IMR-90 (cell line): ENCODE measurements at regions not wholly inside any gene's neighbourhood (a gene's known extent, or its start where the extent isn't known, plus 50 kb on each side); places are given as distances from the start of the nearest gene placed in this dataset.

Experiments used
- ATAC-seq: fragments of 200-7000 bp; cut with Tn5 transposase; 2 replicates; pipeline ENCODE4 v1.9.1; 2020; ENCODE audit warnings: low read depth, mild to moderate bottlenecking, moderate library complexity
- BruUV-seq: library from RNA; stranded (reverse); fragments of 400-500 nt; replicated peaks from 2 replicates; lab custom pipeline; 2021; lab: Mats Ljungman, UMichigan
- CTCF ChIA-PET: fragments of 300-600 bp; formaldehyde crosslinking; extraction: SDS; loops from one replicate; lab custom pipeline; 2021; ENCODE audit warnings: antibody characterized with exemption; lab: Yijun Ruan, JAX
- POLR2A ChIA-PET: fragments of 300-600 bp; sonication (Branson Sonifier 250); formaldehyde crosslinking; loops from one replicate; lab custom pipeline; 2022; ENCODE audit warnings: antibody characterized with exemption; ENCODE audit not compliant: unreplicated experiment; lab: Charles Lee
- DNase-seq: peaks from one replicate; pipeline ENCODE4 v3.0.0; 2013
- H2AFZ ChIP-seq: replicated peaks from 2 replicates; pipeline ENCODE3; 2013; ENCODE audit warnings: low read length, mild to moderate bottlenecking; ENCODE audit not compliant: poor library complexity
- H2AK5ac ChIP-seq: 2 replicates; pipeline ENCODE4 v1.6.1; 2013; ENCODE audit warnings: low read depth, low read length, inconsistent platforms
- H2AK9ac ChIP-seq: replicated peaks from 2 replicates; pipeline ENCODE3; 2013; ENCODE audit warnings: mild to moderate bottlenecking, low read depth, low read length, moderate library complexity; ENCODE audit not compliant: poor library complexity
- H2BK120ac ChIP-seq: 2 replicates; pipeline ENCODE4 v1.6.1; 2013; ENCODE audit warnings: low read depth, low read length, inconsistent platforms
- H2BK15ac ChIP-seq: 3 replicates; pipeline ENCODE4 v1.6.1; 2013; ENCODE audit warnings: low read depth, low read length, inconsistent platforms
- H2BK20ac ChIP-seq: 2 replicates; pipeline ENCODE4 v1.6.1; 2013; ENCODE audit warnings: low read depth, mild to moderate bottlenecking, inconsistent platforms, low read length, moderate library complexity
- H2BK5ac ChIP-seq: 2 replicates; pipeline ENCODE4 v1.6.1; 2013; ENCODE audit warnings: mild to moderate bottlenecking, low read depth, low read length, inconsistent platforms; ENCODE audit not compliant: poor library complexity, severe bottlenecking
- H3K14ac ChIP-seq: replicated peaks from 2 replicates; pipeline ENCODE4 v1.6.1; 2013; ENCODE audit warnings: low read depth, low read length, inconsistent platforms
- H3K18ac ChIP-seq: 2 replicates; pipeline ENCODE4 v1.6.1; 2013; ENCODE audit warnings: low read depth, low read length, control low read depth
- H3K23ac ChIP-seq: 2 replicates; pipeline ENCODE4 v1.6.1; 2013; ENCODE audit warnings: low read depth, low read length, inconsistent platforms
- H3K27ac ChIP-seq: 2 replicates; pipeline ENCODE4 v1.5.1; 2013; ENCODE audit warnings: mild to moderate bottlenecking, control low read depth, low read length; ENCODE audit not compliant: insufficient read depth
- H3K27me3 ChIP-seq: 2 replicates; pipeline ENCODE4 v1.6.1; 2013; ENCODE audit warnings: low read length; ENCODE audit not compliant: control insufficient read depth, insufficient read depth
- H3K36me3 ChIP-seq: 2 replicates; pipeline ENCODE4 v1.6.1; 2013; ENCODE audit warnings: low read length, mixed read lengths; ENCODE audit not compliant: control insufficient read depth, insufficient read depth
- H3K4ac ChIP-seq: 2 replicates; pipeline ENCODE4 v1.6.1; 2013; ENCODE audit warnings: low read depth, low read length, inconsistent platforms
- H3K4me1 ChIP-seq: 2 replicates; pipeline ENCODE4 v1.6.1; 2013; ENCODE audit warnings: low read length, mixed read lengths; ENCODE audit not compliant: control insufficient read depth, insufficient read depth
- H3K4me2 ChIP-seq: 2 replicates; pipeline ENCODE4 v1.6.1; 2013; ENCODE audit warnings: low read depth, mild to moderate bottlenecking, control low read depth, low read length, moderate library complexity
- H3K4me3 ChIP-seq: 2 replicates; pipeline ENCODE4 v1.5.1; 2013; ENCODE audit warnings: low read depth, mild to moderate bottlenecking, control low read depth, low read length, moderate library complexity; ENCODE audit not compliant: insufficient read depth
- H3K56ac ChIP-seq: 2 replicates; pipeline ENCODE4 v1.6.1; 2013; ENCODE audit warnings: low read length, inconsistent platforms; ENCODE audit not compliant: insufficient read depth; ENCODE audit errors: extremely low read depth
- H3K79me1 ChIP-seq, 2 experiments: 2 replicates each; pipeline ENCODE4 v1.6.1; 2013; ENCODE audit warnings: low read length in 2 of 2, inconsistent platforms in 1 of 2, low read depth in 1 of 2
- H3K9ac ChIP-seq: 2 replicates; pipeline ENCODE4 v1.6.1; 2013; ENCODE audit warnings: low read depth, low read length, control low read depth
- H3K9me1 ChIP-seq: 2 replicates; pipeline ENCODE4 v1.6.1; 2013; ENCODE audit warnings: low read length, inconsistent platforms; ENCODE audit not compliant: insufficient read depth
- H3K9me3 ChIP-seq: 2 replicates; pipeline ENCODE4 v1.6.1; 2013; ENCODE audit warnings: low read length; ENCODE audit not compliant: control insufficient read depth, insufficient read depth
- H4K20me1 ChIP-seq: 2 replicates; pipeline ENCODE4 v1.6.1; 2013; ENCODE audit warnings: low read length, inconsistent platforms; ENCODE audit not compliant: insufficient read depth
- H4K5ac ChIP-seq: 2 replicates; pipeline ENCODE4 v1.6.1; 2013; ENCODE audit warnings: mild to moderate bottlenecking, low read depth, low read length, control low read depth
- H4K8ac ChIP-seq, 2 experiments: 2 replicates each; pipeline ENCODE4 v1.6.1; 2013; ENCODE audit warnings: low read depth in 2 of 2, low read length in 2 of 2, control low read depth in 1 of 2, inconsistent platforms in 1 of 2
- H4K91ac ChIP-seq: 2 replicates; pipeline ENCODE4 v1.6.1; 2013; ENCODE audit warnings: low read depth, low read length, inconsistent platforms; ENCODE audit not compliant: insufficient read depth
- FOS ChIP-seq: fragments of 150-350 bp; IDR thresholded peaks from 2 replicates; pipeline ENCODE4 v1.6.1; 2016; ENCODE audit warnings: low read depth, low read length
- MAZ ChIP-seq: IDR thresholded peaks from 2 replicates; pipeline ENCODE4 v1.6.1; 2012; ENCODE audit warnings: low read depth, mild to moderate bottlenecking, low read length, improper control_type of control experiment, moderate library complexity, borderline replicate concordance
- MXI1 ChIP-seq: IDR thresholded peaks from 2 replicates; pipeline ENCODE4 v1.6.1; 2012; ENCODE audit warnings: low read depth, mild to moderate bottlenecking, low read length, moderate library complexity, borderline replicate concordance
- NFE2L2 ChIP-seq: fragments of 150-350 bp; IDR thresholded peaks from 2 replicates; pipeline ENCODE4 v1.6.1; 2016; ENCODE audit warnings: low read depth, mild to moderate bottlenecking, low read length
- SMC3 ChIP-seq: fragments of 150-350 bp; IDR thresholded peaks from 2 replicates; pipeline ENCODE4 v1.6.1; 2016; ENCODE audit warnings: low read depth, mild to moderate bottlenecking, antibody characterized with exemption, low read length, moderate library complexity
- USF2 ChIP-seq: fragments of 150-350 bp; IDR thresholded peaks from 2 replicates; pipeline ENCODE4 v1.6.1; 2017; ENCODE audit warnings: mild to moderate bottlenecking, antibody characterized with exemption, low read length, low read depth
- WGBS, 2 experiments: methylation state at CpG; one replicate each; pipeline versions ENCODE4 v1.1.5 to v1.1.7; 2013; ENCODE audit warnings: missing lambda C conversion rate in 2 of 2; ENCODE audit not compliant: insufficient read length in 1 of 2; ENCODE audit errors: extremely low coverage in 2 of 2; 5-methylcytosine and 5-hydroxymethylcytosine counted together
- dilution Hi-C: fragments of 300-500 bp; cut with HindIII; formaldehyde crosslinking; loops from one replicate; pipeline ENCODE4 v1.14.3; 2018; ENCODE audit warnings: low sequenced_read_pairs; ENCODE audit not compliant: unreplicated experiment
- in situ Hi-C: fragments of 300-500 bp; cut with MboI; formaldehyde crosslinking; loops from 3 replicates; pipeline ENCODE4 v1.14.3; 2019; ENCODE audit warnings: low sequenced_read_pairs, inconsistent platforms, mixed read lengths
- intact Hi-C: fragments of 100-400 bp; cut with micrococcal nuclease; formaldehyde crosslinking; loops from 2 replicates; pipeline ENCODE4 v1.10.0; 2022

DNA sequence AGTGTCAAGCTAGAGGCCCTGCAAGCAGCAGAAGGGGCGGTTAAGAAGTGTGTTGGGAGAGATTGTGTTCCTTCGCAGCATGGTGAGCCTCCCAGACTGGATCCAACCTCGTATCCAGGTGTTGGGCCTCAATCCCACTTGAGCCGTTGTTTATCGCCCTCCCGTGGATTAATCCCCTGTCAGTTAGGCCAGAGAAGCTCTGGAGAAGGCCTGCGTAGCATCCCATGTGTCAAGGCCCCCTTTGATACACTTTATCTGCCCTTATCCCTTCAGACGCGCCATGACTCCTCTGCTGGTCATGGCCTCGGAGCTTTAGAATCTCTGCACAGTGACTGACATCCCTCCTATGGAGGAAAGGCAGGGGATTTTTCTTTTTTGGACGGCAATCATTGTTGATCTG lies 181.0 kb downstream of the ZFP64 start:
- Histone ChIP-seq H3K56ac (no peak overlapping the region), H2BK15ac (no peak overlapping the region), H3K9ac (no peak overlapping the region), H4K5ac (no peak overlapping the region), H3K14ac (no peak overlapping the region), H2BK20ac (no peak overlapping the region), H2AK5ac (no peak overlapping the region), H3K4me3 (no peak overlapping the region), H3K4me2 (no peak overlapping the region), H4K91ac (no peak overlapping the region), H3K27ac (no peak overlapping the region), H2AFZ (no peak overlapping the region), H3K36me3 (no peaks in the 10 kb centered on the region), H3K79me1 (no peaks in the 10 kb centered on the region), H3K27me3 (no peaks in the 10 kb centered on the region), H4K20me1 (no peaks in the 10 kb centered on the region), H3K23ac (no peak overlapping the region), H3K18ac (no peak overlapping the region), H3K4ac (no peak overlapping the region), H2BK120ac (no peak overlapping the region), H3K4me1 (no peaks in the 10 kb centered on the region), H3K9me3 (peaks cover 4% of the 10 kb centered on the region; the same call in 1 of the 2 replicates), H4K8ac (no peak overlapping the region), H2AK9ac (no peak overlapping the region), H3K9me1 (no peaks in the 10 kb centered on the region; the same call in 1 of the 2 replicates), H2BK5ac (no peak overlapping the region)
- BruUV-seq: no TSS peak
- 27% methylated on average over 4 of the region's 11 CpGs; no CpG with 5 or more reads in 1 of the 2 experiments for WGBS, 2 experiments
- no peak for TF ChIP-seq SMC3
- no peak for TF ChIP-seq FOS
- TF ChIP-seq MXI1: no peak
- no peak for TF ChIP-seq USF2
- TF ChIP-seq MAZ: no peak
- no peak for TF ChIP-seq NFE2L2
- intact Hi-C loops: no loop called here
- DNase-seq (no peak), ATAC-seq (no peak)
- ChIA-PET POLR2A (no interaction called here), CTCF (no interaction called here)
- in situ Hi-C loops: no loop called here
- dilution Hi-C loops: no loop called here
